Stomach (tissue), 4 donors: ENCODE measurements at regions not wholly inside any gene's neighbourhood (a gene's known extent, or its start where the extent isn't known, plus 50 kb on each side); places are given as distances from the start of the nearest gene placed in this dataset.

ENCODE experiments used
- CTCF ChIP-seq, 7 experiments: fragments of 450-650 bp in 4 of 7; fragments of 200-600 bp in 3 of 7; sonication (generic) in 3 of 7; IDR thresholded peaks; one replicate each; pipeline ENCODE4 v1.5.1; 2016 to 2019; ENCODE audit warnings: antibody characterized with exemption in 7 of 7, control low read depth in 2 of 7, mild to moderate bottlenecking in 1 of 7
- POLR2A ChIP-seq, 4 donors: fragments of 450-650 bp; IDR thresholded peaks; one replicate each; pipeline ENCODE4 v1.6.1; 2016; ENCODE audit warnings: antibody characterized with exemption in 4 of 4, control low read depth in 2 of 4, mild to moderate bottlenecking in 1 of 4, moderate library complexity in 1 of 4

GRCh38 chrX:99248180-99248579, 1161.9 kb downstream of the PCDH19 start:
- TF ChIP-seq POLR2A (IDR thresholded peaks at IDR 0.05) = no peak
- no peak for TF ChIP-seq CTCF (IDR thresholded peaks at IDR 0.05)
